ENCODE measurements at regions not wholly inside any gene's neighbourhood (a gene's known extent, or its start where the extent isn't known, plus 50 kb on each side); places are given as distances from the start of the nearest gene placed in this dataset.
"Not testable (repeated sequence)": the region's sequence is repeated elsewhere in the genome, so short reads cannot be mapped to it uniquely, and the experiment has no call there.

DNA sequence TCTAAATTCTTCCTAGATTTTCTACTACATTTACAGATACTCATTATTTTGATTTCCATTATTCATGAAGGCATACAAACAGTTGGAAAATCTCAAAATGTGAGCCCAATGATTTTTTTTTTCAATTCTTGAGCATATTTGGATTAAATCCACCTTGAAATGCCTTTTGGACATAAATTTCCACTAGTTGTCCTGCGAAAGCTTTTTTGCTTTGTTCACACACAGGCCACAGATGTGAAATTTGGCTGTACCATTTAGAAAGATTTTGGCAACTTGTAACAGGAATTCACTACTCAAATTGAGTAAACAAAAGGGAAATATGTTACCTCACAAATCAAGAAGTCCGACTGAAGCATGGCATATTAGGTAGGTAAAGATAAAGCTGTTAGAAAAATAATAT lies 1631.0 kb downstream of the CDH8 start:
- intact Hi-C loops (cut with DNase I) = no loop called here
- Histone ChIP-seq H3K9me3 (no peaks in the 10 kb centered on the region), H3K4me3 (no peak overlapping the region), H3K27me3 (no peaks in the 10 kb centered on the region), H3K27ac (replicated peaks in 1 of 4) (no peak overlapping the region), H3K4me1 (no peaks in the 10 kb centered on the region), H3K36me3 (no peaks in the 10 kb centered on the region)
- TF ChIP-seq POLR2A (IDR thresholded peaks at IDR 0.05; ENCODE audit: low read depth) (no peak), EP300 (IDR thresholded peaks at IDR 0.05) (no peak)
- TF ChIP-seq, protein P1, sequence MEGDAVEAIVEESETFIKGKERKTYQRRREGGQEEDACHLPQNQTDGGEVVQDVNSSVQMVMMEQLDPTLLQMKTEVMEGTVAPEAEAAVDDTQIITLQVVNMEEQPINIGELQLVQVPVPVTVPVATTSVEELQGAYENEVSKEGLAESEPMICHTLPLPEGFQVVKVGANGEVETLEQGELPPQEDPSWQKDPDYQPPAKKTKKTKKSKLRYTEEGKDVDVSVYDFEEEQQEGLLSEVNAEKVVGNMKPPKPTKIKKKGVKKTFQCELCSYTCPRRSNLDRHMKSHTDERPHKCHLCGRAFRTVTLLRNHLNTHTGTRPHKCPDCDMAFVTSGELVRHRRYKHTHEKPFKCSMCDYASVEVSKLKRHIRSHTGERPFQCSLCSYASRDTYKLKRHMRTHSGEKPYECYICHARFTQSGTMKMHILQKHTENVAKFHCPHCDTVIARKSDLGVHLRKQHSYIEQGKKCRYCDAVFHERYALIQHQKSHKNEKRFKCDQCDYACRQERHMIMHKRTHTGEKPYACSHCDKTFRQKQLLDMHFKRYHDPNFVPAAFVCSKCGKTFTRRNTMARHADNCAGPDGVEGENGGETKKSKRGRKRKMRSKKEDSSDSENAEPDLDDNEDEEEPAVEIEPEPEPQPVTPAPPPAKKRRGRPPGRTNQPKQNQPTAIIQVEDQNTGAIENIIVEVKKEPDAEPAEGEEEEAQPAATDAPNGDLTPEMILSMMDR (IDR thresholded peaks at IDR 0.05) = no peak
- WGBS = 59% methylated on average over 2 of the region's 2 CpGs
- no peak for DNase-seq (ENCODE audit: extremely low spot score)

DNA sequence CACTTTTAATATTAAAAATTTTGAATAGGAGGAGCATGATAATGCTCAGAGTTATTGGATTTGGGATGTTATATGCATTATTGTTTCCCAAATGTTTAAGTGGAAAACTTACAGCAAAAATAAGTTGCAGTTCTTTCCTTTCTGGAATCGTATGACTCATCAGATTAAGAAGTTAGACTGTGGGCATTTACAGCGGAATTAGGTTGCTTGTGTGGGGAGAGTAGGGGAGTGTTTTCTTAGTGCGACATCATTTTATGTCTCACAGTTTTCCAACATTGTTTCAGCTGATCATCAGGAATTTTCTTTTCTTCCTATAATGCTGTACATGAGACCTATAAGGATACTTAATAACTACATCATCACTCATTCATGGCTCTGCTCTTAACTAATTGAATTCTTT lies 1631.8 kb downstream of the CDH8 start:
- no peak for DNase-seq (ENCODE audit: extremely low spot score)
- no peak overlapping the region for H3K4me3 ChIP-seq
- no peaks in the 10 kb centered on the region for H3K4me1 ChIP-seq
- 83% methylated on average over 3 of the region's 3 CpGs for WGBS
- intact Hi-C loops (cut with DNase I) = no loop called here
- no peak overlapping the region for H3K27ac ChIP-seq (replicated peaks in 1 of 4)
- no peaks in the 10 kb centered on the region for H3K27me3 ChIP-seq
- no peaks in the 10 kb centered on the region for H3K36me3 ChIP-seq
- H3K9me3 ChIP-seq = no peaks in the 10 kb centered on the region
- no peak for TF ChIP-seq EP300 (IDR thresholded peaks at IDR 0.05)
- TF ChIP-seq POLR2AphosphoS5 (IDR thresholded peaks at IDR 0.05) = no peak
- TF ChIP-seq POLR2A (IDR thresholded peaks at IDR 0.05; ENCODE audit: low read depth) = no peak
- TF ChIP-seq, protein P1 (IDR thresholded peaks at IDR 0.05) = no peak

DNA sequence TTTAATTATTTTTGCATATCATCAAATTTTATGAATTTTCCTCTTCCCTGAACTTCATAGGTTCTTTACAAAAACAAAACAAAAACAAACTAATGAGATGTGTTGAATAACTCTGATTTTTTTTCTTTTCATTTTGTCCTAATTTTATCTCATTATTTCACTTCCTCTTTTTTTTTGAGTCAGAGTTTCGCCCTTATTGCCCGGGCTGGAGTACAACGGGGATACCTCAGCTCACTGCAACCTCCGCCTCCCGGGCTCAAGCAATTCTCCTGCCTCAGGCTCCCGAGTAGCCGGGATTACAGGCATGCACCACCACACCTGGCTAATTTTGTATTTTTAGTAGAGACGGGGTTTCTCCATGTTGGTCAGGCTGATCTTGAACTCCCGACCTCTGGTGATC lies 1633.3 kb downstream of the CDH8 start:
- H3K36me3 ChIP-seq; H3K4me1 ChIP-seq; H3K9me3 ChIP-seq; H3K4me3 ChIP-seq; intact Hi-C loops (cut with DNase I); DNase-seq (ENCODE audit: extremely low spot score); H3K27ac ChIP-seq (replicated peaks in 1 of 4); H3K27me3 ChIP-seq: not testable (repeated sequence)
- WGBS = 83% methylated on average over 3 of the region's 9 CpGs

DNA sequence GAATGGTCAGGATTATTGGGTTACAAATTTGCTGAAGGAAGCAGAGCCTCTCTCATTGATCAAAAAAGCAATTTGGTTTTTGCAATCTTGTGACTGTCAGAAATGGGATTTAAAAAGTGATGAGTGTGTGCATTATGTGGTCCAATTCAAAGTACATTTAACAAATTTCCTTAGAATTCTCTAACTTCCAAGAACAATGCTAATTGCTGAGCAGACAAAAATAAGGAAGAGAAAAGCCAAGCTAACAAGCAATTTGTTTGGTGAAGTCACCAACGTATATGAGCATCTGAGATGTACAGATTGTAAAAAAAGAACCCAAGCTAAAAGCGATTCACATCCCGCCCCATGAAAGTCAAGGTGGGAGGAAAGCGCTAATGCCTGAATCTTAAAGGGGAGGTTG lies 1643.9 kb downstream of the CDH8 start:
- intact Hi-C loops (cut with DNase I) = no loop called here
- H3K9me3 ChIP-seq = no peaks in the 10 kb centered on the region
- TF ChIP-seq, protein P1 (IDR thresholded peaks at IDR 0.05) = no peak
- TF ChIP-seq POLR2AphosphoS5 (IDR thresholded peaks at IDR 0.05) (no peak), POLR2A (IDR thresholded peaks at IDR 0.05; ENCODE audit: low read depth) (no peak), EP300 (IDR thresholded peaks at IDR 0.05) (no peak)
- no peak overlapping the region for H3K27ac ChIP-seq (replicated peaks in 1 of 4)
- 91% methylated on average over 4 of the region's 4 CpGs for WGBS
- no peak overlapping the region for H3K4me3 ChIP-seq
- H3K4me1 ChIP-seq = no peaks in the 10 kb centered on the region
- DNase-seq (ENCODE audit: extremely low spot score) = no peak
- H3K36me3 ChIP-seq = no peaks in the 10 kb centered on the region
- H3K27me3 ChIP-seq = no peaks in the 10 kb centered on the region

DNA sequence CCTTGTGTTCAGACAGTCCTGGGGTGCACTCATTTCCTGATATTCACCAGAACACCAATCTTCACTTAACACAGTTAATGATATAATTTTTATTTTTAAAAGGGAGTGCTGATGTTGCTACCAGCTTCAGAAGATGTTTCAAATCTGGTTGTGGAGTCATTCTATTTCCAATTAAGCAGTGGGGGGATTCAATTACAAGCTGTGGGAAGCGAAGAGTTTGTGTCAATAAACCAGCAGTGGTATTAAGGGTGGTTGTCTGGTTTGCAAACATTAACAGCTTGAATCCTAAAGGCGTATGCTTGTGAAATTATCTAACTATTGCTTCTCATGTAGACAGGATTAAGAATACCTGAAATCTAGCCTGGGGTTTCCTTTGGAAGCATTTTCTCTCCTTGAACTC lies 1637.5 kb upstream of the GOT2 start:
- Histone ChIP-seq H3K27me3 (no peaks in the 10 kb centered on the region), H3K9me3 (no peaks in the 10 kb centered on the region), H3K27ac (replicated peaks in 1 of 4) (no peak overlapping the region), H3K4me1 (no peaks in the 10 kb centered on the region), H3K36me3 (no peaks in the 10 kb centered on the region), H3K4me3 (no peak overlapping the region)
- DNase-seq (ENCODE audit: extremely low spot score) = no peak
- 82% methylated on average over 2 of the region's 2 CpGs for WGBS
- intact Hi-C loops (cut with DNase I) = no loop called here
- no peak for TF ChIP-seq EP300 (IDR thresholded peaks at IDR 0.05)
- TF ChIP-seq POLR2AphosphoS5 (IDR thresholded peaks at IDR 0.05) = no peak
- TF ChIP-seq POLR2A (IDR thresholded peaks at IDR 0.05; ENCODE audit: low read depth) = no peak
- TF ChIP-seq, protein P1 (IDR thresholded peaks at IDR 0.05) = no peak
